Epidermal melanocyte (primary cell): ENCODE measurements at regions not wholly inside any gene's neighbourhood (a gene's known extent, or its start where the extent isn't known, plus 50 kb on each side); places are given as distances from the start of the nearest gene placed in this dataset.

Source experiments
- DNase-seq: peaks from one replicate; pipeline ENCODE4 v3.0.0; 2011; ENCODE audit warnings: low spot score; ENCODE audit not compliant: insufficient read length

DNA sequence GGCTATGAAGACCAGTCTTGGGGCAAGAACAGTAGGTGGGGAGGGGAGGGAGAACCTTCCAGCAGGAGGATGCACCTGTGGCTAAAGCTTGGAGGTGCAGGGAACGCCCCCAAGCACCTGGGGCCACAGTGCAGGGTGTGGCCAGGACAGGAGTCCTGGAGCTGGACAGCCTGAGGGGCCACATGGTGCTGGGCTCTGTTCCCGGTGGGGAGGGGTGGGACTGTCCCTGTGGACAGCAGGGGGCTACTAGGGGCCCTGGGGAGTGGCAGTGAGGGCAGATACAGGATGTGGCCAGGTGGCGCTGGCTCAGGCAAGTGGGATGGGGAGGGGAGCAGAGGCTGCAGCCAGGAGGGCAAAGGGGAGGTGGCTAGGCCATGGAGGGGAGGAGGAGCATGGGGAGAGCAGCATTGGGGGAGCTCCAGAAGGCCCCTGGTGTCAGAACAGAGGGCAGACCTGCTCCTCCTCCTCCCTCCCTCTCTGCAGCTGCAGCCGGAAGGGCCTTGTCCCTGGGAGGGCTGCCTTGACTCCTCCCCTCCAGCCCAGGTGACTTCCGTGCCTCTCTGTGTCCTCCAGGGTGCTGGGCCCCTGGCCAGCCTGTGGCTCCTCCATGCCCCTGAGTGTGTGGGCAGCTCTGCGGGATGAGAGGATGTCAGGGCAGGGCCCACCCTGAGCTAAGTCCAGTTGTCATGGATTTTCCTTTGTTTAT, 68.4 kb upstream of the DLK1 start:
- no peak for DNase-seq

- DNase-seq = no peak
Measured at GRCh38 chr14:100659345-100660001, 67.2 kb upstream of the DLK1 start.

DNA sequence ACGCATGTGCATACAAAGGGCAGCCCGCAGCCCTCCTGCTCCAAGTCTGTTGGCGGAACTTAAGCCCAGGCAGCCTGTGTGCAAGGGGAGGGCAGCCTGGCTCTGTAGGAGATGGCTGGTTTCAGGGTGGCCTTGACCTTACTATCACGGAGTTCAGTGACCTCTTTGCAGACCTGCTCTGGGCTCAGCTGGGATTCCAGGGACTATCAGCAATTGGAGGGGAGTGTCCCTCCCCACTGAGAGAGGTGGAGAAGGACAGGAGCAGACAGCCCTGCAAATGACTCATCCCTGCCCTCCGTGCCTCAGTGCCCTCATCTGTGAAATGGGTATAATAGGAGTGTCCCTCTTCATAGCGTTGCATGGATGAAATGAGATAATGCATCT, 66.2 kb upstream of the DLK1 start:
- no peak for DNase-seq

- no peak for DNase-seq
Measured at GRCh38 chr14:100660882-100661635, 65.6 kb upstream of the DLK1 start.

DNA sequence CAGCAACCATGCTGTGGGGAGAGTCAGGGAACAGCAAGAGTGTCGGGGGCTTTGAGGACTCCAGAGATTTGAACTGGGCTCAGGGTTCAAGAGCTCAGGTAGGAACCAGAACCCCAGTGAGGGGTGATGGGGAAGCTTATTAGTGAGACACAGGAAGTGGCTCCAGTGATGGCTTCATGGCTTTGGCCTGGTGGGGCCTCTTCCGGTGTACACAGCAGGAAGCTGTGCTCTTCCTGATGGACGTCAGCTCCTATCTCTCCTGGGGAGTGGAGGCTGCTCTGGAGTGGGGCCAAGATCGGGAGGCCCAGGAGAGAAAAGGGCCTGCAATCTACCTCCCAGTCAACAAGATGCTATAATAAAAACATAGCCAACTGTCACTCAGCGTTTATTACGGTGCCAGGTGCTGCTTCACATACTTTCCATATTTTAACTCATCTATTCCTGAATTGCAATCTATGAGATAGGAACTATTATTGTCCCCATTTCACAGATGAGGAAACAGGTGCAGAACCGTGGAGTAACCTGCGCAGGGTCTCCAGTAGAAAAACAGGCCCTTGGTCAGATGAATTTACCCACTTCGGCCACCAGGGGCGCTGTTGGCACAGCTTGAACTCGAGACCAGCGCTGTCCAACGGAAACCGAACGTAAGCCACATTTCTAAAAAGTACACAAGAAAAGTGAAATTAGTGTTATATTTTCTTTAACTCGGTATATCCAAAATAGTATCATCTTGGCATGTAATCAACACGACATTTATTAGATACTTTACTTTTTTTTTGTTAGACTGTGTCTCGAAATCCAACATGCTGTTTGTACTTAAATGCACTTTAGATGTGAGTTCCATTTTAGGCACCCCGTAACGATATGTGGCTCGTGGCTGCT, 63.6 kb upstream of the DLK1 start:
- peak; percentile 68 for DNase-seq

GRCh38 chr14:100663761-100664052, 63.0 kb upstream of the DLK1 start:
- DNase-seq = no peak

GRCh38 chr14:100664231-100664630, 62.5 kb upstream of the DLK1 start:
- DNase-seq = no peak

DNA sequence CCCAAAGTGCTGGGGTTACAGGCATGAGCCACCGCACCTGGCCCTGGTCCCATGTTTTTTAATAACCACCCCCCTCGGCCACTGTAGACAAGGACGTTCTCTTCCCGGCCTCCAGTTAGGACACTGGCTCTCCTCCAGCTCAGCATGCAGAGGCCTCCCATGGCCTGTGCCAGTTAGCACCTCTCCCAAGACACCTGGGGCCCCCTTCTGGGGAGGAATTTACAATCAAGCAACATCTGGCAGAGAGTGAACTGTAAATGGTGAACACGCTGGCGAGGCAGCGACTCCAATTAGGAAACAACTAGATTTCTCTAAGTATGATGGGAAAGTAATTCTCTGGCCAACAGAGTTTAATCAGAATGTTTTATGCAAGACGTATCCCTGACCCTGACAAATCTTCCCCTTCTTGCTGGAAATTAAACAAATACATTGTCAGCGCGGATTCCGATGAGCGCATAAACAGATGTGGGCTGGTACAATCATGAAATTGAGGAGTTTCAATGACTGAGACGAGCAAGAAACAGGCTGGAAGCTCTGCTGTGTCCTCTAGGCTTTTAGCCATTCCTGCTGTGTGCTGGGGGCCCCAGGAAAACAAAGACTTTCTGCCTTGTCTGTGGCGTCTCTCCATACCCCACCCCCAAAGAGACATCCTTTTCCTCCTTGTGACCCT, 61.7 kb upstream of the DLK1 start:
- DNase-seq = no peak

DNA sequence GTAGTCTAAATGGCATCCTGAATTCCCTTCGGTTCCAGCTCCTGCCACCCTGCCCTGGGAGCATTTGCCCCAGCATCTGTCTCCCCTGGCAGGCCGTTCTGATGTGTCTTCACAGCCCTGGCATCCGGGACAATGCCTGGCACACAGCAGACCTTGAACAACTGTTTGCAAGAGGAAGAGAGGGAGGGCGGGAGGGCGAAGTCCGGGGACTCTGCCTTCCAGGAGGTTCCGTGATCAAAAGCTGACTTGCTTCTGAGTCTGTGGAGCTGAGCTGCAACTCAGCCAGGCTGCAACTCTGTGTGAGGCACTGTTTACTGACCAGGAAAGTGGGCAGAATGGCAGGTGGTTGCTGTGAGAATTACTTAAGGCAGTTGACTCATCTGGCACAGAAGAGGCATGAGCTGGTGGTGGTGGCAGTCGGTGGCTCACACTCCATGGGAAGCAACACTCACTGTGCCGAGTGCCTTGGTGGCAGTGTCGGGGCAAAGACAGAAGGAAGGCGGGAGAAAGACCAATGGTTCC, 61.1 kb upstream of the DLK1 start:
- DNase-seq = no peak

DNA sequence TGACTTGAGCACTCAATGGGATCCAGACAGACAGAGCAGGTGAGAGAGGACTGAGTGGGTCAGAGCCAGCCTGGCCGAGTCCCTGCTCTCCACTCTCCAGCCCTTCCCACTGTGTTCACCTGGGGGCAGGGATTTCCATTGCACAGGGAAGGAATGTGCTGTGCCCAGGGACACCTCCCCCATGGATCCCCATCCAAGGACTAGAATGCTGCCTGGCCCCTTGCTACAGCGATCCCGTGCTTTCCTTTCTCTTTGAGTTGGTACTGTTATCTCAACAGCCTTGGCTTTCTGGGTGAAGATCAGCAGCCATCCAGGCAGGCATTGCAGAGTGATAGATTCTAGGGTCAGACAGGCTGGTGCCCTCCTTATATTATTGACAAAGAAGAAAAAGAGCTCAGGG, 60.3 kb upstream of the DLK1 start:
- DNase-seq = no peak

DNA sequence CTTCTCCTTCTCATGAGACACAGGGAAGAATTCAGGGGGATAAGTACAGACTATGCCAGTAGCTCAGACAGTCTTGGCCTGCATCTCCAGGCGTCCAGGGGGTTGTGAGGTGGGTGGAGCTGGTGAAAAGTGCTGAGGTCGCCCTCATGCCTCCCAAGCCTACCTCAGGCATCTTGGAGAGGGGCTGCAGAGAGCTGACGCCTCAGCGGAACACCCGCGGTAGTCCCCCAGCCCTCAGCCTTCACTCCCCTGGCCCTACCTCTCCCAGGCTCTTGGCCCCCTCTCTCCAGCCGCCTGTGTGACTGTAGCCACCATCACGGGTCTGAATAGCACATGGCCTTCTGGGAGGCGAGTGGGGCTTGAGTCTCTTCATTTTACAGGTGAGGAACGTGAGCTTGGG, 59.8 kb upstream of the DLK1 start:
- DNase-seq = no peak

DNA sequence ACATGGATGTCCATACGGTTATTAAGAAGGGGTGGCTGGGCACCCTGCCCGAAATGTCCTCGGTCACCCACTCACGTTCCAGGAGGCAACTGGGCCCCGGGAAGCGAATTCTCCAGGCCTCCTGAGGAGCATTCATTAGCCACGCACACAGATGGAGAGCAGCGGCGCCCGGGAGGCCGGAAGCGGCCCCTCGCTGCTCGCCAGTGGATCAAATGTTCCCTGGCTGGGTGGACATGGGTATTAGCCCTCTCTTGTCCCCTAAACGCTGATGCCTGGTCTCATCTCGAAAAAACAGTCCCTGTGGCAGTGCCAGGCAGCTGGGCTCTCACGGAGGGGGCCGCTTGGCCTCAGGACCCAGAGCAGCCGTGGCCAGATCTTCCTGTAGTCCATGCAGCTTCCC, 59.0 kb upstream of the DLK1 start:
- no peak for DNase-seq

- DNase-seq = no peak
Measured at GRCh38 chr14:100668352-100668751, 58.3 kb upstream of the DLK1 start.

DNA sequence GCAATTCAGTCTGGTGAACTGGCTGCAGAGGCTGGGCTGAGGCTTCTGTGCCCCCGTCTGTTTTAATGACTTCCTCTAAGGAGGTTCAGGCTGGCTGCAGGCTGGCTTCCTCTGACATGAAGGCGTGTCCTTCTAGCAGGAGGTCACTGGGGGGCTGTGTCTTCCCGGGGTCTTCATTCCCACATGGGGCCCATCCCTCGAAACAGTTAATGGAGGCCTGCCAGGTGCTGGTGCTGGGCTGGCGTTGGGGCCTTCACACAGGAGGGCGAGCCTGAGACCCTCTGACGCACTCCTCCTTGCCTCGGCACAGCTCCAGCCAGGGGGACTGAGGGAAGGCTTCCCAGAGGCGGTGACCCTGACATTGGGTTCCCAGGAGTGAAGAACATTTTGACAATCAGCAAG, 57.7 kb upstream of the DLK1 start:
- no peak for DNase-seq

DNA sequence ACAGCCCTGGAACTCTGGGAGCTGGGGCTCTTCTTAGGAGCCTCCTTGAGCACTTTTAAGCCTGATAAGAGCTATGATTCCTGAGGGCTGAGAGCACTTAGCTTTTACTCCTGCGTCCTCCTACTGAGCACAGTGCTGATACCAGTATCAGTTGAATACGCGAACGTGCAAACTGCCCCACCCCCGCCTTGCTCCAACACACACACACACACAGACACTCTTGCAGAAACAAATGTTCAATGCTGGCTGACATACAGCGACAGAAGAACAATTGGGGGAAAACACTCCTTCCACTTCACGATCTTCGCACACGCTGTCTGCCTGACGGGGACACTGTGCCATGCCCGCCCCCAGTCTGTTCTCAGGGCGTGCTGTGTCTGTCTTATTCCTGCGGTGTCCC, 57.2 kb upstream of the DLK1 start:
- DNase-seq = no peak

DNA sequence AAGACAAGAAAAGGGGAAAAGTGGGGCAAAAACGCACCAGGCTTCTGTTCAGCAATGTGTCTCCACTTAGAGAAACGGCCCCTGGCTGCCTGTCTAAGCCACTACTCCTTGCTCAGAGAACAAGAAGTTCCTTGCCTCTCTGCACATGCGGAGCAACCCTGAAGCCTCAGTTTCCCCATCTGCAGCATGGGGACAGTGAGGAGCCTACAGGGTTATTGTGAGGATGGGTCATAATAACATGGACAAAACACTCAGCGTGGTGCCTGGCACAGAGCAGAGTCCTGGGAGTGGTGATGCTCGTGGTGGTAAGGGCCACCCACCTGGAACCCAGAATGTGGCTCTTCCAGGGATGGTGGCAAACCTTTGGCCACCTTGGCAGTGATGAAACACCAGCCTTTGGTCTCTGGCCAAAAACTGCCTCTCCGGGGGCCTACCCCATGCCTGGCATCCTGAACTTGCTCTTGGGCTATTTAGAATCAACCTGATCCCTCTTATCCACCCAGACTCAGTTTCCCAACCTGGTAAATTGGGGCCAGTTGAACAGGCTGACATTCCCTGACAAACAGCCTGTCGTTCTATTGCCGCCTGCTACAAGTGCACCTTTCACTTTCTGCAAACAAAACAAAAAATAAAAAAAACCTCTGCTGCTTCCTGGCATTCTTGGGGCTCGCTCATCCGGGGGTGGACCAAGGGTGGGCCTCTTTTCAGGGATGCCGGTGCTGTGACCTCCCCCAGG, 56.5 kb upstream of the DLK1 start:
- DNase-seq = no peak

GRCh38 chr14:100670753-100671049, 56.0 kb upstream of the DLK1 start:
- DNase-seq = no peak

- DNase-seq = no peak
Measured at GRCh38 chr14:100671386-100671901, 55.2 kb upstream of the DLK1 start.

- no peak for DNase-seq
Measured at GRCh38 chr14:100671906-100672305, 54.8 kb upstream of the DLK1 start.

DNA sequence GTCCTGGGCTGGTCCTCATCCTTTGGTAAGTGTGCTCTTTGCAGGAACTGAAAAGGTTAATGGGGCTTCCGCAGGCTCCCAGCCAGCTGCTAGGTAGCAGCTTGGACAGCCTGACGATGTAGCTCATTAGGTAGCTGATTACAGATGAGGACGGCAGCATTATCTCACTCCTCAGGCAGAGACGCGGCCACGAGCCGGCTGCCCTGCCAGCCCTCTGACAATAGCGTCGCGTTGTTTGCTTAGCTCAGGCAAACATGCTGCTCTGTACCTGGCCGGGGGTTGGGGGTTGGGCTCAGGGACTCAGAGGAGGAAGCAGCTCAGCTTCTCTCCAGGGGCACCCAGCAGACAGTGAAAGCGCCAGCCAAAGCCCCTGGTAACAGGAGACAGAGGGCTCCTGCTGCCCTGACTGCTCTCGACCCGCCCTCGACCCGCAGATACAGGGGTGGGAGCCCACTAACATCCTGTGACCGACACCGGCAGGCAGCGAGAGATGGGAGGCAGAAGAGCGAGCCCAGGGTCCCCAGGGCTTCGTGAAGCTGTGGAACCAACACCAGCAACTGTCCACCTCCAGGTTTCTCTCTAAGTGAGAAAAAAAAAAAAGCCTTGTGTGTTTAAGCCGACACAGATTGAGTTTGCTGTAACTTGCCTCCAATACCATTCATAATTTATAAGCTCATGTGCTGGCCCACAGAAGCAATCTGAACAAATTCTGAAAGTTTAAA, 53.4 kb upstream of the DLK1 start:
- no peak for DNase-seq
